Astrocyte (in vitro differentiated cells and primary cell): ENCODE measurements at regions not wholly inside any gene's neighbourhood (a gene's known extent, or its start where the extent isn't known, plus 50 kb on each side); places are given as distances from the start of the nearest gene placed in this dataset.

ENCODE experiments used
- DNase-seq: peaks from one replicate; pipeline ENCODE4 v3.0.0-alpha.2; 2010; ENCODE audit warnings: low read depth
- FAIRE-seq: peaks from 2 replicates; lab custom pipeline; 2011; peaks lifted over from hg19 to GRCh38; lab: Jason Lieb, UNC
- H2AFZ ChIP-seq: 2 replicates; pipeline ENCODE4 v1.6.0; 2012; ENCODE audit warnings: low read depth, low read length, inconsistent platforms
- H3K27ac ChIP-seq: 2 replicates; pipeline ENCODE4 v1.5.1; 2011; ENCODE audit warnings: low read depth, low read length, inconsistent platforms
- H3K27me3 ChIP-seq: 2 replicates; pipeline ENCODE4 v1.6.0; 2011; ENCODE audit warnings: low read length, inconsistent platforms; ENCODE audit not compliant: insufficient read depth
- H3K36me3 ChIP-seq: 2 replicates; pipeline ENCODE4 v1.5.1; 2011; ENCODE audit warnings: low read length, inconsistent platforms; ENCODE audit not compliant: insufficient read depth
- H3K4me1 ChIP-seq: 2 replicates; pipeline ENCODE4 v1.5.1; 2011; ENCODE audit warnings: low read length, inconsistent platforms; ENCODE audit not compliant: insufficient read depth
- H3K4me2 ChIP-seq: 2 replicates; pipeline ENCODE4 v1.6.0; 2012; ENCODE audit warnings: low read length, inconsistent platforms
- H3K4me3 ChIP-seq: 2 replicates; pipeline ENCODE4 v1.5.1; 2011; ENCODE audit warnings: low read depth, mild to moderate bottlenecking, low read length, inconsistent platforms; ENCODE audit not compliant: insufficient read depth
- H3K79me2 ChIP-seq: 2 replicates; pipeline ENCODE4 v1.6.0; 2012; ENCODE audit warnings: mild to moderate bottlenecking, low read length, inconsistent platforms; ENCODE audit not compliant: insufficient read depth
- H3K9ac ChIP-seq: 2 replicates; pipeline ENCODE4 v1.6.0; 2012; ENCODE audit warnings: mild to moderate bottlenecking, low read length, inconsistent platforms
- H3K9me3 ChIP-seq: 2 replicates; pipeline ENCODE4 v1.5.1; 2012; ENCODE audit warnings: low read depth, mild to moderate bottlenecking, low read length, inconsistent platforms; ENCODE audit not compliant: insufficient read depth
- H4K20me1 ChIP-seq: 2 replicates; pipeline ENCODE4 v1.6.0; 2012; ENCODE audit warnings: low read length, inconsistent platforms; ENCODE audit not compliant: insufficient read depth
- H3K27ac Mint-ChIP-seq: one replicate; pipeline ENCODE4 v1.8.0; 2021; ENCODE audit warnings: mild to moderate bottlenecking, mixed read lengths; ENCODE audit not compliant: unreplicated experiment
- H3K27me3 Mint-ChIP-seq: one replicate; pipeline ENCODE4 v1.8.0; 2021; ENCODE audit warnings: low read depth, mixed read lengths; ENCODE audit not compliant: unreplicated experiment
- H3K36me3 Mint-ChIP-seq: one replicate; pipeline ENCODE4 v1.8.0; 2021; ENCODE audit warnings: low read depth, mixed read lengths; ENCODE audit not compliant: unreplicated experiment
- H3K4me1 Mint-ChIP-seq: one replicate; pipeline ENCODE4 v1.8.0; 2021; ENCODE audit warnings: low read depth, mixed read lengths; ENCODE audit not compliant: unreplicated experiment
- H3K4me3 Mint-ChIP-seq: one replicate; pipeline ENCODE4 v1.8.0; 2021; ENCODE audit warnings: mild to moderate bottlenecking, moderate library complexity, mixed read lengths; ENCODE audit not compliant: unreplicated experiment
- H3K9me3 Mint-ChIP-seq: one replicate; pipeline ENCODE4 v1.8.0; 2021; ENCODE audit warnings: mild to moderate bottlenecking, mixed read lengths; ENCODE audit not compliant: unreplicated experiment
- EZH2 ChIP-seq: IDR thresholded peaks from 2 replicates; pipeline ENCODE4 v1.6.1; 2012; ENCODE audit warnings: mild to moderate bottlenecking, low read length, inconsistent platforms; ENCODE audit not compliant: insufficient read depth
- TF ChIP-seq, protein P1 (sequence below): IDR thresholded peaks from 2 replicates; pipeline ENCODE4 v1.5.1; 2011; ENCODE audit warnings: low read depth, mild to moderate bottlenecking, inconsistent platforms, low read length, moderate library complexity; ENCODE audit not compliant: insufficient read depth

DNA sequence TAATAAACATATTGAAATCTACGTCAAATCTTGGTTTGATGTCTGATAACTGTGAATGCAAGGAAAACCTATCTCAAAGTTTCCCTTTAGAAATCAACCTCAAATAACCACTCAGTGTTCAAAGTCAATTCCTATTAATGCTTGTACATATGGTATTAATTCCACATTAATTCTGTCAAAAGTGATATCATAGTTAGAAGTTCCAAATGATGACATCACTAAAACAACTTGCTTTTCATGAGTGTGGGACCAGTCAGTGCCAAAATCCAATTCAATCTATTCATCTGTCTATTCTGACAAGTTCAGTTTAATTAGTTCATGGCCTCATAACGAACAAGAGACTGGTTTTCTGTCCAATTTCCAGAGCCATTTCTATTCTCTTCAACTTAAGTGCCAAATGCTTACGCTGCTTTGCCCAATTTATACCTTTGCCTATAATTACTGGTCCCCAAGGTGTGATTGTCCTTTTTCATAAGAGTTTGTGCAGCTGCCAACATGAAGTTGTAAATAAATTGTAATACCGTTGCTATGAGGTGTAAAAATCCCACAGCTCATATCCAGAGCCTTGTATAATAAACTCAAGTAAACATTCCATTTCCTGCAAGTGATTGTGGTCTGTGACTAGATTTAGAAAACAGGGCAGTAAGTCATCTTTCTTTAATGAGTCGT lies 476.2 kb downstream of the RAB28 start:
- H3K9me3 ChIP-seq = no peaks in the 10 kb centered on the region
- no peak overlapping the region for H3K4me2 ChIP-seq
- H3K36me3 Mint-ChIP-seq = no peaks in the 10 kb centered on the region

DNA sequence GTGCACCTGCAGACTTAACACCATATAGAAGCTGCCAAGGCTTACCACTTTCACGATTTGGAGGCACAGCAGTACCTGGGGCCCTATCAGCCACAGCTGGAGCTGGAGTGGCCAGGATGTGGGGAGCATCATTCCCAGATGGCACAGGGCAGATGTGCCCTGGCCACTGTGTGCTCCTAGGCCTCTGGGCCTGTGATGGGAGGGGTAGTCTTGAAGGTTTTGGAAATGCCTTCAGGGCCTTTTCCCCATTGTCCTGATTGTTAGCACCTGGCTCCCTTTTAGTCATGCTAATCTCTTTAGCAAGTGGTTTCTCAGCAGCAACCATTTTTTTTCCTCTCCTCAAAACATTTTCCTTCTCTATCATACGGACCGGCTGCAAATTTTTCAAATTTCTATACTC lies 490.2 kb downstream of the RAB28 start:
- Histone ChIP-seq H3K27me3 (no peaks in the 10 kb centered on the region), H3K4me2 (no peak overlapping the region), H2AFZ (no peak overlapping the region), H3K79me2 (no peaks in the 10 kb centered on the region), H3K9me3 (peaks cover 7% of the 10 kb centered on the region), H3K9ac (no peak overlapping the region), H3K36me3 (no peaks in the 10 kb centered on the region), H3K4me1 (no peaks in the 10 kb centered on the region), H4K20me1 (no peaks in the 10 kb centered on the region), H3K4me3 (no peak overlapping the region), H3K27ac (no peak overlapping the region)
- Mint-ChIP-seq H3K4me1 (no peaks in the 10 kb centered on the region), H3K36me3 (no peaks in the 10 kb centered on the region), H3K9me3 (peaks cover 8% of the 10 kb centered on the region), H3K4me3 (no peak overlapping the region), H3K27ac (no peak overlapping the region), H3K27me3 (no peaks in the 10 kb centered on the region)
- TF ChIP-seq, protein P1, sequence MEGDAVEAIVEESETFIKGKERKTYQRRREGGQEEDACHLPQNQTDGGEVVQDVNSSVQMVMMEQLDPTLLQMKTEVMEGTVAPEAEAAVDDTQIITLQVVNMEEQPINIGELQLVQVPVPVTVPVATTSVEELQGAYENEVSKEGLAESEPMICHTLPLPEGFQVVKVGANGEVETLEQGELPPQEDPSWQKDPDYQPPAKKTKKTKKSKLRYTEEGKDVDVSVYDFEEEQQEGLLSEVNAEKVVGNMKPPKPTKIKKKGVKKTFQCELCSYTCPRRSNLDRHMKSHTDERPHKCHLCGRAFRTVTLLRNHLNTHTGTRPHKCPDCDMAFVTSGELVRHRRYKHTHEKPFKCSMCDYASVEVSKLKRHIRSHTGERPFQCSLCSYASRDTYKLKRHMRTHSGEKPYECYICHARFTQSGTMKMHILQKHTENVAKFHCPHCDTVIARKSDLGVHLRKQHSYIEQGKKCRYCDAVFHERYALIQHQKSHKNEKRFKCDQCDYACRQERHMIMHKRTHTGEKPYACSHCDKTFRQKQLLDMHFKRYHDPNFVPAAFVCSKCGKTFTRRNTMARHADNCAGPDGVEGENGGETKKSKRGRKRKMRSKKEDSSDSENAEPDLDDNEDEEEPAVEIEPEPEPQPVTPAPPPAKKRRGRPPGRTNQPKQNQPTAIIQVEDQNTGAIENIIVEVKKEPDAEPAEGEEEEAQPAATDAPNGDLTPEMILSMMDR = no peak
- FAIRE-seq = no peak
- no peak for DNase-seq

More for the DNA sequence above, 476.2 kb downstream of the RAB28 start:
- H3K4me3 ChIP-seq = no peak overlapping the region
- no peaks in the 10 kb centered on the region for H4K20me1 ChIP-seq
- Mint-ChIP-seq H3K27ac (no peak overlapping the region), H3K4me3 (no peak overlapping the region), H3K27me3 (peaks cover 3% of the 10 kb centered on the region), H3K9me3 (no peaks in the 10 kb centered on the region), H3K4me1 (no peaks in the 10 kb centered on the region)
- H2AFZ ChIP-seq = no peak overlapping the region
- no peak overlapping the region for H3K27ac ChIP-seq
- TF ChIP-seq, protein P1 = no peak
- TF ChIP-seq EZH2 = no peak
- H3K9ac ChIP-seq = no peak overlapping the region
- no peaks in the 10 kb centered on the region for H3K4me1 ChIP-seq
- FAIRE-seq = no peak
- no peak for DNase-seq
- H3K79me2 ChIP-seq = no peaks in the 10 kb centered on the region
- H3K27me3 ChIP-seq = no peaks in the 10 kb centered on the region
- H3K36me3 ChIP-seq = no peaks in the 10 kb centered on the region

DNA sequence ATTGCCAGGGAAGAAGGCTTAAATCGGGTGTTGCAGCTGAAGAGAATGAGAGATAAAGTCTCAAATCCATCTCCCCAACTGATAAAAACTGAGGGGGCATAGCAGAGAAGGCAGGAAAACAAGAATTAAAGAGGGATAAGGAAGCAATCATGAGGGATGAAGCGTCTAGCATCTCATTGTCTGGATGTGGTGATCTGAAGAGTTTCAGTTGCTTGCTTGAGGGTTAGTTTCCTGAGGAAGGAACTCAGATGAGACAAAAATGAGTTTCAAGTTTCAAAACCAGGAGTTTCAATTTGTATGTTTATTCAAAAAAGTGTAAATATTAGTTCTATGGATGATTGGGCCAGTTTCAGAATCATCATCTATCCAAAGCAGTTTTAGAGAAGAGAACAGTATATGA lies 496.9 kb downstream of the RAB28 start:
- no peak overlapping the region for H3K27ac Mint-ChIP-seq
- Histone ChIP-seq H3K4me2 (no peak overlapping the region), H3K36me3 (no peaks in the 10 kb centered on the region), H3K4me1 (no peaks in the 10 kb centered on the region), H3K4me3 (no peak overlapping the region), H3K9ac (no peak overlapping the region), H3K79me2 (no peaks in the 10 kb centered on the region), H4K20me1 (no peaks in the 10 kb centered on the region), H3K27me3 (no peaks in the 10 kb centered on the region), H2AFZ (no peak overlapping the region), H3K27ac (no peak overlapping the region), H3K9me3 (no peaks in the 10 kb centered on the region)
- no peak for DNase-seq
- no peak for FAIRE-seq
- H3K9me3 Mint-ChIP-seq = peaks cover 4% of the 10 kb centered on the region
- H3K27me3 Mint-ChIP-seq = no peaks in the 10 kb centered on the region
- TF ChIP-seq, protein P1 = no peak
- no peak for TF ChIP-seq EZH2
- no peak overlapping the region for H3K4me3 Mint-ChIP-seq
- H3K4me1 Mint-ChIP-seq = no peaks in the 10 kb centered on the region
- H3K36me3 Mint-ChIP-seq = no peaks in the 10 kb centered on the region
